Renal cortex interstitium (tissue), 11 donors: ENCODE measurements at regions not wholly inside any gene's neighbourhood (a gene's known extent, or its start where the extent isn't known, plus 50 kb on each side); places are given as distances from the start of the nearest gene placed in this dataset.
A peak's percentile ranks its signal among the peaks of the same experiment; 100 is the strongest.

Source experiments
- DNase-seq, 11 donors: peaks; one replicate each; pipeline ENCODE4 v3.0.0-alpha.2; 2013; ENCODE audit warnings: low read depth in 9 of 11, low spot score in 4 of 11; ENCODE audit errors: extremely low read depth in 1 of 11

DNA sequence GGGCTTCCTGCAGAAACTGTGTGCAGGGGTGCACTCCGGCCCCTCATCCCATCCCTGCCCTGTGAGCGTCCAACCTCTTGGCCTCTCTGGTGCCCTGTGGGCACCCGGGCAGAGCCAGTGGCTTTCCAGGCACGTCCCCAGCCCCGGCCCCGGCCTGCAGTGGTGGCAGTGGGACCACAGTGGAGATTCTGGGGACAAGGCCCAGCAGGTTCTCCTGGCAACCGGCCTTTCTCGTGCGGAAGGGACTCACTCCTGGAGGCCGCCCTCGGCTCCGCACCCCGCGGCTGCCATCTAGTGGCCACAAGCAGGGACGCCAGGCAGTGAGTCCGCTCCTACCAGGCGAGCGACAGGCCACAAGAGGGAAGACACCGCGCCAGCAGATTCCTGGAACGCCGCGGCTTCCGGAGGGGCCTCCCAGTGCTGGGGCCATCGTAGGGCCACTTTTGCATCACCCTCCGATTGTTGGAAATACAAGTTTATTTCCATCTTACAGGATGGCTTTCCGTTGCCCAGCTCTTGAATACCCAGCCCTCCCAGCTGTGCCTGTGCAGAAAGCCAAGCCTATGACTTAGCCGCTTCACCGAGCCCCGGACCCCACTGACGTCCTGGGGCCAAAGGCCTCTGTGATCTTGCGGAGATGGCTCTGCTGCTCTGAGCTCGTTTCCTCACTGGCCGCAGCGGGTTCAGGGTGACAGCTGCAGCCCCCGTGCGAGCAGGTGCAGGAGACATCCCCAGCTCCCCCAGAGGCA lies 357.3 kb downstream of the CTTN start:
- DNase-seq: peak in 9 of 11 donors; percentile 35 to 70 (median 57)

DNA sequence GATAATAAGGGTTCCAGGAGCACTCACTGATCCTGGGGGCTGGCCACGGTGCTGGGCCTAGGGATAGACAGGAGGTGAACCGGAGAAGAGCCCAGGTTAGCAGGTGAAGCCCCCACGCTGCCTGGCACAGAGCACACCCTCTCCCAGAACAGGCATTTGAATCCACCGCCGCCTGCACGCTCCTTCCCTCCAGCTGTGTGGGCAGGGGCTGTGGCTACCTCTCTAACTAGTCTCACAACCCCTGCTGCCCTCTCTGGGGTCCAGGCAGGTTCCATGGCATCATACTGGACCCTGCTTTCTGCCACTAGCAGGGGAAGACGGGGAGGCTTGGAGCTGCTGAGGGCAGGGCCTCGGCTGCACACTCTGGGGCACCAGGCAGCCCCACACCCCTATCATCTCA lies 358.0 kb downstream of the CTTN start:
- no peak for DNase-seq

DNA sequence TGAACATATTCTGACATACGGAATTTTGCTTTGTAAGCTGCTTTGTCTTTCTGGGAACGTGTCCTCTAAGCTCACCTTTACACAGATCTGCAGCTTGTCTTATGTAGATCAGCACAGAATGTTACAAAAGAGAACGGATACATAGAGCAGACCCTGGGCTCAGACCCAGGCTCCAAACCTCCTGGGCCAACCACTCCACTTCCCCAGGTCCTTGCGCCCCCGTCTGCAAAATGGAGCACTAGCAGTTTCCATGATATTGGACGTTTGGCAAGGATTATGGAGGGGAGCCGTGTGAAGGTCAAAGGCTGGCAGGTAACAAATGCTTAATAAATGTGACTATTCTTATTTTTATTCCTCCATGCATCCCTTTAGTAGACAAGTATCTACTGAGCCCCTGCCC lies 358.4 kb downstream of the CTTN start:
- no peak for DNase-seq

DNA sequence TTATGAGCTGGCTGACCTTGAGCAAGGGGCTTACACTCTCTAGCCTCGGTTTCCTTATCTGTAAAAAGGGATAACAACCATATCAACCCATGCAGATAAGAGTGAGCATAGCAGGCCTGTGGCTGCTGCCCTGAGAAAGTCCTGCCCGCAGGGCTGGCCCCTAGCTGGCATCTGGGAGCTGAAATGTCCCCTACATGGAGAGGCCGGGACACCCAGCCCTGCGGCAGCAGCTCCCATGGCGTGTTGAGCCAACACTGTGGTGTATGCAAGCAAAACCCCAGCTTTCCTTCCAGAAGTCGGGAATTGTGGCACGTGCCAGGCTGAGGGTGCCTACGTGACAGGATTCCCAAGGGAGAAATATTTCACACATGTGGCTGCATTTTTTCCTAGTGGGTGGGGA lies 358.9 kb downstream of the CTTN start:
- no peak for DNase-seq

DNA sequence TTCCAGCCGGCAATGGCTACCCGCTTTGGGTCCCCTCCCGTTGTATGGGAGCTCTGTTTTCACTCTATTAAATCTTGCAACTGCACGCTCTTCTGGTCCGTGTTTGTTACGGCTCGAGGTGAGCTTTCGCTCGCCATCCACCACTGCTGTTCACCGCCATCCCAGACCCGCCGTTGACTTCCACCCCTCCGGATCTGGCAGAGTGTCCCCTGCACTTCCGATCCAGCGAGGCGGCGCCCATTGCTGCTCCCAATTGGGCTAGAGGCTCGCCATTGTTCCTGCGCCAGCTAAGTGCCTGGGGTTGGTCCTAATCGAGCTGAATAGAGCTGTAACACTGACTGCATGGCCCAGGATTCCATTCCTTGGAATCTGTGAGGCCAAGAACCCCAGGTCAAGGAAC lies 359.9 kb downstream of the CTTN start:
- DNase-seq: no peak

DNA sequence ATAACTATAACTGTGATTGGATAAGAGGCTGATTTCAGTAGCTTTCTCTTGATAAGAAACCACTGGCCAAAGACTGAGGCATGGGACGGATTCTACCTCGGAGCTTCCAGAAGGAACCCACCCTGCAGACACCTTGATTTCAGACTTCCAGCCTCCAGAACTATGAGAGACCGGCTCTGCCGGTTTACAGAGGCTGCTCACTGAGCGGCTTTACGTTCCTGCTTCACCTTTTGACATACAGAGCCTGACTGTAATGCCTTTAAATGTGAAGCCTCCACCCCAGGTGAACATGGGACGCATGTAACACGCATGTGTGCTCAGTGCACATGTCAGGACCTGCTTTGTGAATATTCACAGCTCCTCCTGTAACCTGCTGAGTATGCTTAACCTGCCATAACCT lies 361.5 kb downstream of the CTTN start:
- no peak for DNase-seq

DNA sequence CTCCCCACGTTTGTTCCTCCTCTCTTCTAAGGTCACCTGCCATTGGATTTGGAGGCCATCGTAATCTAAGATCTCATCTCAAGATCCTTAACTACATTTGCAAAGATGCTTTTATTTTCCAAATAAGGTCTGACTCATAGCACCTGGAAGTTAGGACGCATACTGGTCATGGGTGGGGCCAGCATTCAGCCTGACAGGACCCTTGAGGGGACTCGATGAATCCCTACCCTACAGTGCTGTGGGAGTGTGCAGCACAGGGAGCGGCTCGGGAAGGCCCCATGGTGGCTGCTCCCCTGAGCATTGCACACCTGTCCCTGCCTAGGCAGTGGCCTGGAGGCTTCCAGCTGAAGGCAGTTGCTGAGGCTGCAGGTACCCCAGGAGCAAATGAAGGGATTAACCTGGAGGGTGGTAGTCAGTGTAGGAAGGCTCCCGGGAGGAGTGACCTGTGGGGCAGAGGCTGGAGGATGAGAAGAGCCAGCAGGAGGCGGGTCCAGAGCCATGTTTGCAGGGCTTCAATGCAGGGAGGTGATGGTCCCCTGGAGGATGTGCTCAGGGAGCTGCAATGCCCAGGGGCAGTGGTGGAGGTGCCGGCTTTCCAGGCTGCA lies 362.2 kb downstream of the CTTN start:
- no peak for DNase-seq

DNA sequence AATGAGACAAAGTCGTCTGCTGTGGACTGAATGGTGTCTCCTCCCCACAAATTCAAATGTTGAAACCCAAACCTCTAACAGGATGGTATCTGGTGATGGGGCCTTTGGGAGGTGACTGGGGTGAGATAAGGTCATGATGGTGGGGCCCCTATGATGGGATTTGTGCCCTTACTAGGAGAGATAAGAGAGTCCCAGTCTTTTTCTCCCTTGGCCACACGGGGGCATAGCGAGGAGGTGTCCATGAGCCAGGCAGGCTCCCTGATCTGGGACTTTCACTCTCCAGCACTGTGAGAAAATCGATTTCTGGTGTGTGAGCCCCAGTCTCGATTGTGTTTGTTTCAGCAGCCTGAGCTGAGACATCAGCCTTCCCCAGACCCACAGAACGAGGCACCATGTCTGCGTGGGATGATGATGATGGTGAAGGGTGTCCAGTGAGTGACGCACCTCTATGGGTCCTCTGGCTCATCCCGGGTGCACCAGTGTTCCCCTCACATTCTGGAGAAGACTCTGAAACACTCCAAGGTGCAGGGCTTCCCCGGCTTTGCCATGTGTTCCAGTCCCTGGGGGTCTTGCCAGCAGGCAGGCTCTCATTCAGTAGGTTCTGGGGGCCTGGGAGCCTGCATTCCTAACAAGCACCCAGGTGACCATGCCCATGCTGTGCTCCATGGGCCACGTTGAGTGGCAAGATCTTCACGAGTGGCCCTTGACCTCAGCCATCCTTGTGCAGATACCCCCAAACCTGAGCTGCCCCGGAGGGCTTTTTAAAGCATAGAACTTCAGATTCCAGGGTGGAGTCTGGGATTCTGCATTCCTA lies 363.0 kb downstream of the CTTN start:
- DNase-seq: no peak

DNA sequence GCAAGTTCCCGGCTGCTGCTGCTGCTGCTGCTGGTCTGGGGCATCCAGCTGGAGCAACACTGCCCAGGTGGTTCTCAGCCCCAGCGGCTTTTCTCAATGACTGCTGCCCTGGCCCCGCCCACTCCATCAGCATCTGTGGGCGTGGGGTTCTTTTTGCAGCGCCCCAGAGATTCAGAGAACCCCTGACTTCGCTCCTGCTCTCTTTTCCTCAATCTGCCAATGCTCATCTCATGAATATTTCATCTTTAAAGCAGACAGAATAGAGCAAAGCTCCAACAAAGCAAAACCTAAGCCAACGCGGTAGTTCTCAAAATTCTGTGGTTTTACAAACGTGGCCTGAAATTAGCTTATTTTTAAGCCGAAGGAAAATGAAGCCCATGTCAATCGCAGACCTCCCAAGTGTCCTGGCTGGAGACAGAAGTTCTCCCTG lies 363.6 kb downstream of the CTTN start:
- no peak for DNase-seq

DNA sequence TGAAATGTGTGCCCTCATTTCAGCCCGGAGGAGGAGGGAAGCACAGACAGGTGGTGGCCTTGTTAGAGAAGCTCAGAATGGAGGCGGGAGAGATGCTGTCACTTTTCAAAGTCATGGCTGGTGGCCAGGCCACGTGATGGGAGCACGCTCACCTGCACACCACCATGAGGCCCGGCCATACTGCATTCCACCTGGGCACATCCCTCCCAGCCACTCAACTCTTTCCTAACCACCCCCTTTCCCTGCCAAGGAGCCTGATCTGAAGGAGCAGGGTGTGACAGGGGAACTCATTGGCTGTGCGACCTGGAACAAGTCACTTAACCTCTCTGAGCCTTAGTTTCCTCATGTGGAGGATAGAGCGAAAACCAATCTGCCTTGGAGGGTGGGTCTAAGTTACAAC lies 364.5 kb downstream of the CTTN start:
- no peak for DNase-seq

DNA sequence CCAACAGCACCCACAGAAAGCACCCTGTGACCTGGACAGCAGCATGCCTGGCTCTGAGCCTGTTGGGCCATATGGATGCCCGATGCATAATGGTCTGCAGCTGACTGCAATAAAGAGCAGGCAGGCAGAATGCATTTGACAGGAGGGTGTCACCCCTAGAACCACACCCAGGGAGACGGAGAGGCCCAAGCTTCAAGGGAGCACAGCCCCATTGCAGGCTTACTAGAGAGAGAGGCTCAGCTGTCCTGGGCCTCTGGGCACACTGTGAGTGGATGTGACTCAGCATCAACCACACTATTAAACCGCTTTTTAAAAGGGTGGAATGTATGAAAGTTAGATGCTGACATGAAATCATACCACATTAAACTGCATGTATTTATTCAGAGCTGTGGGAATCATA lies 365.3 kb downstream of the CTTN start:
- DNase-seq: no peak

DNA sequence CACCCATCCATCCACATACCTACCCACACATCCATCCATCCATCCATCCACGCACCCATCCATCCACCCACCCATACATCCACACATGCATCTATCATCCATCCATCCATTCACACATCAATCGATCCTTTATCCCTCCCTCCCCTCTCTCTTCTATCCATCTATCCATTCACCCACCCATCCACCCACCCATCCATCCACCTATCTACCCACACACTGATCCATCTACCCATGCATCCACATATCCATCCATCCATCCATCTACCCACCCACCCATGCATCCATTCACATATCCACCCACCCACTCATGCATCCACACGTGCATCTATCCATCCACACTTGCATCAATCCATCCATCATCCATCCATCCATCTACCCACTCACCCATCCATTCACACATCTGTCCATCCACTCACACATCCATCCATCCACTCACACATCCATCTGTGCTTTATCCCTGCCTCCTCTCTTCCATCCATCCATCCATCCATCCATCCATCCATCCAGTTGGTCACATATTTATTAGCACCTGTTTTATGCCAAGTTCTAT lies 366.1 kb downstream of the CTTN start:
- DNase-seq: no peak

DNA sequence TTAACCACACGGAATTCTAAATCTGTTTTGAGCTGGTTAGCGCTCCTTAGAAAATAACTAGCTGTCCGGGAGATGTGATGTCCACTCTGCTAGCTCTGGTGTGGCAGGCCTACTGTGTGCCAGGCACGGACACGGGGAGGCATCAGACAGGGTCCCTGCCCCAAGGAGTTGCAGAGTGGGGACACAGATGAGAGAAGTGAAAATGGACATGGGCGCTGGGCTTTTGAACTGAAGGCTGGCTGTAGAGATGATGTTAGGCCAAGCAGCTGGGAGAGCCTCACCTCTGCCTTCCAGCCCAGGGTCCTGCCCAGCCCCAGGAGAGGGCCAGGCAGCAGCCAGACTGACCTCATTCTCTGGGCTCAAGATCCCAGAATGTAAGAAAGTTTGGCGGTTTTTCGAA lies 368.6 kb downstream of the CTTN start:
- DNase-seq: no peak

DNA sequence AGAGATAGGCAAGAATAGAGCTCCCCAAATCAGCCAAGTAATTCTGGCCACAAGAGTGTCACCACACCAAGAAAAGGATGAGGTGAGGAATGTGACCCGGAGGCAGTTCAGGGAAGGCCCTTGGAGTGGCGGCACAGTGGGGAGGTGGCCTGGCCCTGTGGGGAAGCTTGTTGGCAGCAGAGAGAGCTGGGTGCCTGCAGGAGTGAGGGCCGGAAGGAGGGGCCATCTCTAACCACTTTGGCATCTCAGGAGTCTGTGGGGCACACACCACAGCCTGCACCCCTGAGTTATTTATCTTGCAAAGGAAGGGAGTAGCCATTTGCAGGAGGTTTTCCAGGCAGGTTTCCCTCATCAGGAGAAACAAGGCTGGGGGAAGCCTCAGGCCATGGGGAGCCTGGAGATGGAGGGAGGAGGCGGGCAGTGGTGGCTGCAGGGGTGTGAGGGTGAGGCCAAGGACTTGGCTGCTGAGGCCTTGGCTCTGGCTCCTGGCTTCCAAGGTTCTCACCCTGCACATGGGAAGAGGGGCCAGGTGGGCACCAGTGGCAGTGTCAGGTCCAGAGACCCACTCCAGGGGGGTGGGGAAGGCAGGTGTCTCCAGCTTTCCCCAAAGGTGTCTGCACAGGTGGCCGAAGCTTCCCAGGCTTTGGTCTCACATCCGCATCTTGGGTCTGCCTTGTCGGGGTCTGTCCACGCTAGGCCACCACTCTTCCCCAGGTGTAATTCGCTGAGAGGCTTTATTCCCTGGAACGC lies 370.2 kb downstream of the CTTN start:
- DNase-seq: no peak

DNA sequence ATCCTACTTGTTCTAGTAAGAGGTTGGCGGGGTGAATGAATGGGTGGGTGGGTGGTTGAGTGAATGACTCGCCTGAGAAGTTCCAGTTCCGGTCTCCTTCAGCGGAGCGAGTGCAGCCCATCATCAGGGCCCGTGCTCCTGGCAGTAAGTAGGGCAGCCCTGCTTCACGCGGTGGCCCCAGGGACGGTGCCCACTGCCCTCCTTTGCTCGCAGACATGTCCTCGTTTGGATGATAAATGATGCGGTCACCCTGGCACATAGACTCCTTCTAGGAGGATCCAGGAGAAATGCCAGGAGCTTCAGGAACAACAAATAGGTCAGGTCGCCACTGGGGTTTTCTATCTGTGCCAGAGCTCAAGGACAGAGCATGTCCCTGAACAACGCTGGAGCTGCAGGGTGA lies 370.8 kb downstream of the CTTN start:
- DNase-seq: no peak

DNA sequence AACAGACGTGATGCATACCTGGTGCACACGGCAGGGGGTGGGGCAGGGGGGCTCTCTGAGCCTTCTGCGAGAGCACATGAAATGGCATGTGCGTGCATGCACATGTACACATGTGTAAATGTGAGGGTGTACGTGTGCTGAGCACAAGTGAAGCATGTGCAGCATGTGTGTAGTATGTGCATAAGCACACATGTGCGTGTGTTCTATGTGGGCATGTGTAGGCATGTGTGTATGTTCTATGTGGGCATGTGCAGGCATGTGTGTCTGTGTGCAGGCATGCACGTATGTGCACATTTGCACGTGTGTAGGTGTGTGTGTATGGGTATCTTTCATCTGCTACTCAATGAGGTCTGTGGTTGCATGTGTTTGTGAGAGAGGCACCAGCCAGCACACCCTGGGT lies 371.2 kb downstream of the CTTN start:
- DNase-seq: no peak

DNA sequence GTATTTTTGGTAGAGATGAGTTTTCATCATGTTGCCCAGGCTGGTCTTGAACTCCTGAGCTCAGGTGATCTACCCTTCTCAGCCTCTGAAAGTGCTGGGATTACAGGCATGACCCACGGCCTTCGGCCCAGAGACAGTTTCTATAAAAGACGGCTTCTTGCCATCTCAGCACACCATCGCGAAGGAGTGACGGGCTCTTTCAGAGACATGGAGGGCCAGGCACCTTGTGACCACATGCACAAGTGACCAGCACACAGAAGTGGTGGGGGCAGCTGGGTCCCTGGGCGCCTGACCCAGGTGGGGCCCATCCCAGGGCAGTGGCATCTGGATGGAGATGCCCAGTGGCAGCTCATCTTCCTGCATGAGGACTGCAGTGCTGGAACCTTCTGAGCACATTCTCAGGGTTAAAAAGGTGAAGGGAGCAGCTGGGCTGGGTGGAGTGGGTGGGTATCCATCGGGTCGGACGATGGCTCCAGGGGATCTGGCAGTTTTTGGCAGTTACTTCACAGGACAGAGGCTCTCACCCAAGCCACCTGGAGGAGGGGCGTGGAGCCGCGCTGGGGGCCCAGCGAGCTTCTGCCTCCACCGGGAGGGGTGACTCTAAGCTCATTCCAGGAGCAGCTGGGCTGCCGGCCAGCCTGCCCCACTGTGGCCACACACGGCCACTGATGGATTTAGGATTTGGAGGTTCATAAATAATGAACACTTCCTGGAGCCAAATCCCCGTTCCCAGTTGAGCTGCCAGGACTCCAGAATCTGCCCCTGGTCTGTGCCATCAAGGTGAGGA lies 373.0 kb downstream of the CTTN start:
- DNase-seq: no peak

DNA sequence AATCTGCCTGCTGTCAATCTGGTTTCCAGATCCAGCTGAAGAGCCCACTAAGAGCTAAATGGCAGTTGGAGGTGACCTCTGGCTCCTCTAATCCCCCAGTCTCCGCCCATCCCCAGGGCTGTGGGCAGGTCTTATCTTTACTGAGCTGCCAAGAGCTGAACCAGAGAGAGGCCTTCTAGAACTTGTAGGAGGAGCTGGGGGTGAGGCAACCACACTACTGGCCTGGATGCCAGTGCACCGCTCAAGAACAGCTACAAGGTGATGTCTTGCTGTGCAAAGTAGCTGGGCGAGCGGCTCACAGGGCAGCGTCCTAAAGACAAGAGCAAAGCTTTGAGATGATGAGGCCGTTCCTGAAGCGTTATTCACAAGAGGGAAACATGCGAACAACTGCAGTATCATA lies 374.6 kb downstream of the CTTN start:
- DNase-seq: no peak
